ENCODE measurements at regions not wholly inside any gene's neighbourhood (a gene's known extent, or its start where the extent isn't known, plus 50 kb on each side); places are given as distances from the start of the nearest gene placed in this dataset.

DNA sequence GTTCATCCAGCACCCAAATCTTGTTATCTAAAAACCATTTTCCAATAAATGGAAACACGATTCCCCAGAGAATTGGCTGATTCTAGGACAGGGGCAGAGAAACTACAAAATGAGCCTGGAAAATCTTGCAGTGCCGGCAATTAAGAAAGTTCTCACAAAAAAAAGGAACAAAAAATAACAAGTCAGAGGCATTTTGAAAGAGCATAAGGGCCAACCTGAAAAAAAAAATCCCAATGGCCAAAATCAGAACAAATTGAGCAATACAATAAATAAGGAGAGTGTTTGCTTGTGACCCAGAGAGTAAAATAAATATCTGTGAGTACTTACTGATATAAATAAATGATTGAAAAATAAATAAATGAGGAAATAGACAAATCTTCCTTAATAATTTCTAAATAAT is 55.1 kb upstream of the S1PR3 start:
- no peak for DNase-seq

DNA sequence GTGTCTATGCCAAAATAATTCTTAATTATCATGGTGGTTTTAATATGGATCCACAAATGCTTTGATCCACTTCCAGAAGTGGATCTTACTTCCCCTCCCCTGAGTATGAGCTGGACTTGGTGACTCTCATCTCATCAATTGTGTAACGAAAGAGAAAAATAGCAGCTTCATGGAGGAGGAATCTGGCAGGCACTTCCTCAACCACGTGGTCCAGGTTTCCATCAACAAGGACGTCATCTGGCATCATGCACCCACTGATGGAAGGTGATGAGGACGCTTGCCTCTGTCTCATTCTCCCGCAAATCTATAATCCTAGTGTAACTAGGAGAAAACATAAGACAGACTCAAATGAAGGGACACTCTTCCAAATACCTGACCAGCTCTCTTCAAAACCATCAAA is 54.6 kb upstream of the S1PR3 start:
- DNase-seq, result no peak

- DNase-seq, result no peak
Measured at GRCh38 chr9:88937248-88937647, 54.0 kb upstream of the S1PR3 start.

DNA sequence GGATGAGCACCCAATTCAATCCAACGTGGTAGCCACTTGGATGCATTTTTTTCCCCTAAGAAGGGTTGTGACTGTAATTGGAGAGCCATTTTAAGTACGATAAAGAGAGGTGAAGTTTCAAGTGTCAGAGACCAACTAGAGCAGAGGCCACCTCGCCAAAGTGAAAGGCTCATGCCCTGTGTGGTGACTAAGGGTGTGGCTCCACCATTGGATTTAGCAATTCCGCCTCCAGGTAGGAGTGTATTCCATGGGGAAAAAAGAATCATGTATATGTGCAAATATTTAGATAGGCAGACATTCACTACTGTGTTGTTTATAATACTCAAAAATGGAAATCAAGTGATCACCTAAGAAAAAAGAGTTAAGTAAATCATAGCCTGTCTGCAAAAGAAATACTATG is 53.1 kb upstream of the S1PR3 start:
- no peak for DNase-seq

All from fibroblast of skin of right biceps (primary cell).